ENCODE measurements at regions not wholly inside any gene's neighbourhood (a gene's known extent, or its start where the extent isn't known, plus 50 kb on each side); places are given as distances from the start of the nearest gene placed in this dataset.

DNA sequence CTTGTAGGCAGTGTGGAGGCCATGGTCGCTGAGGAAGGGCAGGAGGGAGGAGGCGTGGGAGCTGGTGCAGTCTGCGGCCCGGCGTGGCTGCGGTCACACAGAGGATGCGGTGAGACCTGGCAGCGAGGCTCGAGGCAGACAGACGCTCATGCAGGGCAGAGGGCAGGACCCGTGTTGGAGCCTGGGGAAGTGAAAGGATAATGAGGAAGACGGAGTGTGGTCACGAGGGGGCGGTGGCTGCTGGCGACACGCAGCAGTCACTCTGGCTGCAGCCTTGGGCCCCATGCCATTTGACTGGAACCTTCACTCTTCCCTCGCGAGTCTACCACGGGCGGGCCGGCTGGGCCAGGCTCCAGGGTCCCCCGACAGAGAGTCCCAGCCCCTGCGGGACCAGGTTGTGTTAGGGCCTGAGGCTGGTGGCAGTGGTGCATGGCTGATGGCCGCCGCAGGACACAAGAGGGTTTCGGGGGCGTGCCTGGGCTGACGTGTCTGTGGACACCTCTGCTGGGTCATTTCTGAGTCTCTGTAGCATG is 68.8 kb upstream of the HGFAC start:
- TF ChIP-seq POLR2AphosphoS5 (IDR thresholded peaks at IDR 0.05), result peak; percentile 76 to 87 (median 80)
- no peak for TF ChIP-seq POLR2A (IDR thresholded peaks at IDR 0.05)

Measured in spleen (tissue), 3 donors.